Loucy (cell line): ENCODE measurements at regions not wholly inside any gene's neighbourhood (a gene's known extent, or its start where the extent isn't known, plus 50 kb on each side); places are given as distances from the start of the nearest gene placed in this dataset.

Source experiments
- H2AFZ ChIP-seq: fragments of 200-600 bp; sonication (generic); 2 replicates; pipeline ENCODE4 v1.6.0; 2016; ENCODE audit warnings: antibody characterized with exemption, mild to moderate bottlenecking, low read length, moderate library complexity
- H3F3A ChIP-seq: fragments of 200-600 bp; 2 replicates; pipeline ENCODE4 v1.6.0; 2016; ENCODE audit warnings: antibody characterized with exemption, low read depth, mild to moderate bottlenecking
- H3K27me3 ChIP-seq: fragments of 200-600 bp; sonication (generic); 2 replicates; pipeline ENCODE4 v1.6.1; 2014; ENCODE audit warnings: low read length, mild to moderate bottlenecking; ENCODE audit not compliant: insufficient read depth, poor library complexity, severe bottlenecking
- H3K36me3 ChIP-seq: fragments of 200-600 bp; sonication (generic); 2 replicates; pipeline ENCODE4 v1.6.1; 2016; ENCODE audit warnings: low read length; ENCODE audit not compliant: insufficient read depth
- H3K4me1 ChIP-seq: fragments of 200-600 bp; sonication (generic); 2 replicates; pipeline ENCODE4 v1.5.1; 2014; ENCODE audit warnings: low read length, mild to moderate bottlenecking; ENCODE audit not compliant: insufficient read depth, poor library complexity, severe bottlenecking
- H3K4me2 ChIP-seq: fragments of 200-600 bp; sonication (generic); 2 replicates; pipeline ENCODE4 v1.6.0; 2014; ENCODE audit warnings: antibody characterized with exemption, low read length, low read depth, mild to moderate bottlenecking; ENCODE audit not compliant: poor library complexity, severe bottlenecking
- H3K4me3 ChIP-seq: fragments of 200-600 bp; sonication (generic); 2 replicates; pipeline ENCODE4 v1.5.1; 2014; ENCODE audit warnings: low read length, mild to moderate bottlenecking, mixed read lengths; ENCODE audit not compliant: poor library complexity, severe bottlenecking
- H3K79me2 ChIP-seq: fragments of 200-600 bp; sonication (generic); 2 replicates; pipeline ENCODE4 v1.6.1; 2014; ENCODE audit warnings: low read length; ENCODE audit not compliant: insufficient read depth
- H3K9ac ChIP-seq: fragments of 200-600 bp; sonication (generic); 2 replicates; pipeline ENCODE4 v1.6.0; 2014; ENCODE audit warnings: mild to moderate bottlenecking, low read depth, low read length, moderate library complexity; ENCODE audit not compliant: poor library complexity, severe bottlenecking
- H3K9me2 ChIP-seq: fragments of 200-600 bp; sonication (generic); replicated peaks from 2 replicates; pipeline ENCODE4 v1.6.1; 2016; ENCODE audit warnings: low read depth, low read length, mixed read lengths
- H3K9me3 ChIP-seq: fragments of 200-600 bp; sonication (generic); 2 replicates; pipeline ENCODE4 v1.6.1; 2014; ENCODE audit warnings: mild to moderate bottlenecking, antibody characterized with exemption, low read length, low read depth; ENCODE audit not compliant: insufficient read depth
- H4K20me1 ChIP-seq: fragments of 200-600 bp; sonication (generic); 2 replicates; pipeline ENCODE4 v1.6.0; 2014; ENCODE audit warnings: antibody characterized with exemption, low read length, mild to moderate bottlenecking; ENCODE audit not compliant: insufficient read depth, poor library complexity, severe bottlenecking
- EZH2phosphoT487 ChIP-seq: fragments of 200-600 bp; IDR thresholded peaks from 2 replicates; pipeline ENCODE4 v1.6.1; 2018; ENCODE audit warnings: antibody characterized with exemption, mild to moderate bottlenecking, moderate library complexity, borderline replicate concordance
- TF ChIP-seq, protein P1 (sequence below): fragments of 200-600 bp; sonication (generic); conservative IDR thresholded peaks from 2 replicates; pipeline ENCODE4 v1.5.1; 2014; ENCODE audit warnings: mild to moderate bottlenecking, antibody characterized with exemption, low read length

DNA sequence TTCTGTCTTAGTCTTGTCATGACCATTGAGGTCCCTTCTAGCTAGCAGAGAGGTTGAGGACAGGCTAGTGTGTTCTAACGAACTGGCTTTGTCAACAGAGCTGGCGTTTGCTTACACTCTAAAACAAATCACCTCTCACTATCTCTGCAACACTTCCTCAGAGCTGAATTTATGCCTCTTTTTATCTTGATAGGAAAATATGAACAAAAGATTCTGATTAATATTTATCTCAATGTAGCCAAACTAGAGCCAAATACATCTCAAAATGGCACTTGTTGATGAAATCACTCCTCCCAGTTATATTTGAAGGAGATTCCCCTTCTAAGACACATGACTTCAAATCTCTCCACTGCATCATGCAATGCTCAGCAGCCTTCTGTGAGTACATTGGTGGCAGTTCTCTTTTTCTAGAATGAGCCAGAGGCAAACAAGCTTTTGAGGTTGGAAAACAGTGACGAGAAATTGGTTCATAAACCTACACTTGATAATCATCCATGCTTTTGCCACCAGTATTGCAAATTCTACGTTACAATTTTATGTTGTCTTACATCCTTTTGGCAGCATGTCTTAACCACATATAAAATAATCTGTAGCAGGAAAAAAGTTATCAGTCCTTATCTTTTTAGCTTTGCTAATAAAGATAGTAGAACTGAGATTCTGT lies 615.7 kb upstream of the CITED2 start:
- no peaks in the 10 kb centered on the region for H3K79me2 ChIP-seq
- TF ChIP-seq EZH2phosphoT487 = no peak
- TF ChIP-seq, protein P1, sequence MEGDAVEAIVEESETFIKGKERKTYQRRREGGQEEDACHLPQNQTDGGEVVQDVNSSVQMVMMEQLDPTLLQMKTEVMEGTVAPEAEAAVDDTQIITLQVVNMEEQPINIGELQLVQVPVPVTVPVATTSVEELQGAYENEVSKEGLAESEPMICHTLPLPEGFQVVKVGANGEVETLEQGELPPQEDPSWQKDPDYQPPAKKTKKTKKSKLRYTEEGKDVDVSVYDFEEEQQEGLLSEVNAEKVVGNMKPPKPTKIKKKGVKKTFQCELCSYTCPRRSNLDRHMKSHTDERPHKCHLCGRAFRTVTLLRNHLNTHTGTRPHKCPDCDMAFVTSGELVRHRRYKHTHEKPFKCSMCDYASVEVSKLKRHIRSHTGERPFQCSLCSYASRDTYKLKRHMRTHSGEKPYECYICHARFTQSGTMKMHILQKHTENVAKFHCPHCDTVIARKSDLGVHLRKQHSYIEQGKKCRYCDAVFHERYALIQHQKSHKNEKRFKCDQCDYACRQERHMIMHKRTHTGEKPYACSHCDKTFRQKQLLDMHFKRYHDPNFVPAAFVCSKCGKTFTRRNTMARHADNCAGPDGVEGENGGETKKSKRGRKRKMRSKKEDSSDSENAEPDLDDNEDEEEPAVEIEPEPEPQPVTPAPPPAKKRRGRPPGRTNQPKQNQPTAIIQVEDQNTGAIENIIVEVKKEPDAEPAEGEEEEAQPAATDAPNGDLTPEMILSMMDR = no peak
- no peaks in the 10 kb centered on the region for H3K27me3 ChIP-seq
- no peaks in the 10 kb centered on the region for H3K36me3 ChIP-seq
- H3K9ac ChIP-seq = no peak overlapping the region
- H4K20me1 ChIP-seq = no peaks in the 10 kb centered on the region
- H3K4me2 ChIP-seq = no peak overlapping the region
- H3F3A ChIP-seq = no peaks in the 10 kb centered on the region
- no peak overlapping the region for H2AFZ ChIP-seq
- no peaks in the 10 kb centered on the region for H3K9me2 ChIP-seq
- H3K4me3 ChIP-seq = no peak overlapping the region
- no peaks in the 10 kb centered on the region for H3K9me3 ChIP-seq
- no peaks in the 10 kb centered on the region for H3K4me1 ChIP-seq

DNA sequence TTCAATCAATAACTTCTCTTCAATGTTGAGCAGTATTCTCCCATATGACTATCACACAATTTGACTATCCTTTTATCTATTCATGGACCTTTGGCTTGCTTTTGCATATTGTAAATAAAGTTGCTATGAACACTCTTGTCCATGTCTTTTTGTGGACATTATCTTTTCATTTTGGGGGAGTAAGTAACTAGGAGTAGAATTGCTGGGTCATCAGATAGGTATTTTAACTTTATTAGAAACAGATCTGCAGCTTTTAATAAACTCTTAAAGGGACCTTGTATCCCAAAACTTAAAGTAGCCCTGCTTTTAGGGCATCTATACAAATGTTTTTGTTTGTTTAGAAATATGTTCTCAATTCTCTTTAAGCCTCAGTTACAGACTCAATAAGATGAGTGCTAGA lies 614.2 kb upstream of the CITED2 start:
- TF ChIP-seq, protein P1 = no peak
- no peak for TF ChIP-seq EZH2phosphoT487
- H3K79me2 ChIP-seq = no peaks in the 10 kb centered on the region
- no peak overlapping the region for H3K4me2 ChIP-seq
- no peaks in the 10 kb centered on the region for H3F3A ChIP-seq
- H3K27me3 ChIP-seq = no peaks in the 10 kb centered on the region
- H3K4me1 ChIP-seq = no peaks in the 10 kb centered on the region
- no peaks in the 10 kb centered on the region for H3K9me2 ChIP-seq
- no peaks in the 10 kb centered on the region for H3K36me3 ChIP-seq
- no peak overlapping the region for H3K9ac ChIP-seq
- no peak overlapping the region for H2AFZ ChIP-seq
- H4K20me1 ChIP-seq = no peaks in the 10 kb centered on the region
- H3K9me3 ChIP-seq = no peaks in the 10 kb centered on the region
- no peak overlapping the region for H3K4me3 ChIP-seq

DNA sequence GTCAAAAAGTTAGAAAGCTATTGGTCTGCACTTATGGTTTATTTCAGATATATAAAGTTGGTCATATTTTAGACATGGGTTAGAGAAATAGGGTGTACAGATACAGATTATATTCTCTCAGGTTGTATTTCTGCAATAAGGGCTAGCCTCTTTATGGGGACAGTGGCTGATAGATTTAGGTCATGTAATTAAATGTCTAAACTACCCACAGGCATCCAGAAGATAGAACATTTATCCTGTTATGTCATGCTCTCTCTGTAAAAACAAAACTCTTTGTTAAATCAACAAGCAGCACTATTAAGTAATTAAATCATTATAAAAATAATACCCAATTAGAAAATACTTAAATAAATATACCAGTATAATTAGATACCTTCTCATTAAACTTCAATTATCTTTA lies 612.6 kb upstream of the CITED2 start:
- TF ChIP-seq EZH2phosphoT487 = no peak
- TF ChIP-seq, protein P1 = no peak
- no peaks in the 10 kb centered on the region for H3K36me3 ChIP-seq
- no peak overlapping the region for H3K4me3 ChIP-seq
- H3K4me2 ChIP-seq = no peak overlapping the region
- H3F3A ChIP-seq = no peaks in the 10 kb centered on the region
- H3K27me3 ChIP-seq = no peaks in the 10 kb centered on the region
- no peaks in the 10 kb centered on the region for H3K4me1 ChIP-seq
- no peaks in the 10 kb centered on the region for H3K79me2 ChIP-seq
- no peak overlapping the region for H3K9ac ChIP-seq
- H4K20me1 ChIP-seq = no peaks in the 10 kb centered on the region
- no peaks in the 10 kb centered on the region for H3K9me3 ChIP-seq
- H2AFZ ChIP-seq = no peak overlapping the region
- no peaks in the 10 kb centered on the region for H3K9me2 ChIP-seq
